Endothelial cell (in vitro differentiated cells): ENCODE measurements at regions not wholly inside any gene's neighbourhood (a gene's known extent, or its start where the extent isn't known, plus 50 kb on each side); places are given as distances from the start of the nearest gene placed in this dataset. TPM values are rescaled to one million over a fixed set of nuclear protein-coding genes. Genes with fewer than 3 reads are reported as not detected.
"Not testable (repeated sequence)": the region's sequence is repeated elsewhere in the genome, so short reads cannot be mapped to it uniquely, and the experiment has no call there.

Source experiments
- DNase-seq: peaks from one replicate; pipeline ENCODE4 v3.0.0; 2021; ENCODE audit warnings: low spot score
- H3K27ac Mint-ChIP-seq: one replicate; pipeline ENCODE4 v1.8.0; 2021; ENCODE audit warnings: mixed read lengths, inconsistent platforms; ENCODE audit not compliant: unreplicated experiment
- H3K27me3 Mint-ChIP-seq: one replicate; pipeline ENCODE4 v1.8.0; 2021; ENCODE audit warnings: mild to moderate bottlenecking, moderate library complexity, mixed read lengths, inconsistent platforms; ENCODE audit not compliant: unreplicated experiment
- H3K36me3 Mint-ChIP-seq: one replicate; pipeline ENCODE4 v1.8.0; 2021; ENCODE audit warnings: mild to moderate bottlenecking, low read depth, mixed read lengths, inconsistent platforms; ENCODE audit not compliant: unreplicated experiment
- H3K4me1 Mint-ChIP-seq: one replicate; pipeline ENCODE4 v1.8.0; 2021; ENCODE audit warnings: mild to moderate bottlenecking, mixed read lengths, inconsistent platforms; ENCODE audit not compliant: unreplicated experiment
- H3K4me3 Mint-ChIP-seq: one replicate; pipeline ENCODE4 v1.8.0; 2021; ENCODE audit warnings: mild to moderate bottlenecking, mixed read lengths, inconsistent platforms; ENCODE audit not compliant: unreplicated experiment
- H3K9me3 Mint-ChIP-seq: one replicate; pipeline ENCODE4 v1.8.0; 2021; ENCODE audit warnings: mixed read lengths, inconsistent platforms; ENCODE audit not compliant: unreplicated experiment
- CTCF ChIP-seq: fragments of 200-600 bp; sonication (generic); IDR thresholded peaks from one replicate; pipeline ENCODE4 v1.5.0; 2021; ENCODE audit warnings: antibody characterized with exemption; ENCODE audit not compliant: unreplicated experiment
- microRNA-seq: library from miRNA; unstranded; fragments of <30 nt; microRNA quantifications from one replicate; pipeline ENCODE4, GENCODE V29; 2020; ENCODE audit not compliant: unreplicated experiment

- peaks cover 10% of the 10 kb centered on the region for H3K4me1 Mint-ChIP-seq
- no peak overlapping the region for H3K27ac Mint-ChIP-seq
- no peak for DNase-seq
- H3K4me3 Mint-ChIP-seq = no peak overlapping the region
- no peaks in the 10 kb centered on the region for H3K9me3 Mint-ChIP-seq
- no peak for TF ChIP-seq CTCF
- H3K27me3 Mint-ChIP-seq = peaks cover 4% of the 10 kb centered on the region
- H3K36me3 Mint-ChIP-seq = no peaks in the 10 kb centered on the region
Observed at GRCh38 chr17:64718058-64718457, 56.0 kb upstream of the SMURF2 start.

GRCh38 chr17:64716496-64716895 lies 54.4 kb upstream of the SMURF2 start:
- H3K36me3 Mint-ChIP-seq, H3K27ac Mint-ChIP-seq, H3K27me3 Mint-ChIP-seq, H3K9me3 Mint-ChIP-seq, DNase-seq, H3K4me3 Mint-ChIP-seq: not testable (repeated sequence)
- H3K4me1 Mint-ChIP-seq = peaks cover 17% of the 10 kb centered on the region

GRCh38 chr17:64713786-64714185 lies 51.7 kb upstream of the SMURF2 start:
- H3K27ac Mint-ChIP-seq, DNase-seq, H3K9me3 Mint-ChIP-seq, H3K4me3 Mint-ChIP-seq, H3K27me3 Mint-ChIP-seq, H3K36me3 Mint-ChIP-seq: not testable (repeated sequence)
- H3K4me1 Mint-ChIP-seq = peaks cover 32% of the 10 kb centered on the region

GRCh38 chr17:64712557-64713351 lies 50.6 kb upstream of the SMURF2 start:
- peaks cover 40% of the 10 kb centered on the region for H3K4me1 Mint-ChIP-seq
- H3K27me3 Mint-ChIP-seq, H3K4me3 Mint-ChIP-seq: not testable (repeated sequence)

More at GRCh38 chr17:64712557-64713351, 50.6 kb upstream of the SMURF2 start:
- H3K9me3 Mint-ChIP-seq, H3K27ac Mint-ChIP-seq, DNase-seq, H3K36me3 Mint-ChIP-seq: not testable (repeated sequence)

Small RNA genes in the stretch of these regions (microRNA-seq; reads per million reads assigned to microRNA genes)
- gene MIR6080 = not detected
